Trophoblast cell (in vitro differentiated cells and primary cell): ENCODE measurements at regions not wholly inside any gene's neighbourhood (a gene's known extent, or its start where the extent isn't known, plus 50 kb on each side); places are given as distances from the start of the nearest gene placed in this dataset.
"Not testable (repeated sequence)": the region's sequence is repeated elsewhere in the genome, so short reads cannot be mapped to it uniquely, and the experiment has no call there.

Source experiments
- DNase-seq, 2 donors: peaks; one replicate each; pipeline ENCODE4 v3.0.0-alpha.2; 2016
- H2AFZ ChIP-seq: 2 replicates; pipeline ENCODE4 v1.6.1; 2013; ENCODE audit warnings: low read length, moderate library complexity, mild to moderate bottlenecking; ENCODE audit not compliant: insufficient read depth, poor library complexity
- H2AK5ac ChIP-seq: 2 replicates; pipeline ENCODE4 v1.6.1; 2013; ENCODE audit warnings: mild to moderate bottlenecking, low read length
- H2BK120ac ChIP-seq: 2 replicates; pipeline ENCODE4 v1.6.1; 2013; ENCODE audit warnings: low read length, mild to moderate bottlenecking, moderate library complexity; ENCODE audit not compliant: insufficient read depth, poor library complexity
- H2BK12ac ChIP-seq: 2 replicates; pipeline ENCODE4 v1.6.1; 2013; ENCODE audit warnings: mild to moderate bottlenecking, low read length, moderate library complexity
- H2BK5ac ChIP-seq: 2 replicates; pipeline ENCODE4 v1.6.1; 2013; ENCODE audit warnings: low read length, low read depth, moderate library complexity, mild to moderate bottlenecking; ENCODE audit not compliant: poor library complexity
- H3K14ac ChIP-seq: 2 replicates; pipeline ENCODE4 v1.6.1; 2013; ENCODE audit warnings: mild to moderate bottlenecking, low read length
- H3K18ac ChIP-seq: 2 replicates; pipeline ENCODE4 v1.6.1; 2013; ENCODE audit warnings: mild to moderate bottlenecking, low read length
- H3K23ac ChIP-seq: 2 replicates; pipeline ENCODE4 v1.6.1; 2013; ENCODE audit warnings: low read length
- H3K27ac ChIP-seq: 2 replicates; pipeline ENCODE4 v1.5.1; 2013; ENCODE audit warnings: low read depth, mild to moderate bottlenecking, inconsistent platforms, low read length, moderate library complexity
- H3K27me3 ChIP-seq: 2 replicates; pipeline ENCODE4 v1.6.1; 2013; ENCODE audit warnings: inconsistent platforms, mild to moderate bottlenecking, low read length, moderate library complexity; ENCODE audit not compliant: insufficient read depth
- H3K36me3 ChIP-seq, 2 experiments: 1 replicate in 1 of 2; 2 replicates in 1 of 2; pipeline ENCODE4 v1.6.1; 2013; ENCODE audit warnings: low read length in 2 of 2, mild to moderate bottlenecking in 2 of 2, moderate library complexity in 1 of 2; ENCODE audit not compliant: insufficient read depth in 2 of 2, control insufficient read depth in 1 of 2
- H3K4ac ChIP-seq: 2 replicates; pipeline ENCODE4 v1.6.1; 2013; ENCODE audit warnings: low read depth, mild to moderate bottlenecking, low read length, moderate library complexity
- H3K4me1 ChIP-seq, 2 experiments: 1 replicate in 1 of 2; 2 replicates in 1 of 2; pipeline ENCODE4 v1.6.1; 2013; ENCODE audit warnings: low read length in 2 of 2, mild to moderate bottlenecking in 2 of 2, moderate library complexity in 1 of 2; ENCODE audit not compliant: insufficient read depth in 2 of 2, control insufficient read depth in 1 of 2
- H3K4me2 ChIP-seq: 2 replicates; pipeline ENCODE4 v1.6.1; 2013; ENCODE audit warnings: inconsistent platforms, mild to moderate bottlenecking, low read length, moderate library complexity
- H3K4me3 ChIP-seq: 2 replicates; pipeline ENCODE4 v1.5.1; 2013; ENCODE audit warnings: mild to moderate bottlenecking, low read depth, low read length, inconsistent platforms
- H3K79me1 ChIP-seq: one replicate; pipeline ENCODE4 v1.6.1; 2013; ENCODE audit warnings: low read length
- H3K79me2 ChIP-seq: 2 replicates; pipeline ENCODE4 v1.6.1; 2013; ENCODE audit warnings: low read length, mild to moderate bottlenecking; ENCODE audit not compliant: control insufficient read depth, insufficient read depth, poor library complexity
- H3K9ac ChIP-seq: 2 replicates; pipeline ENCODE4 v1.6.1; 2013; ENCODE audit warnings: mild to moderate bottlenecking, low read length
- H3K9me3 ChIP-seq: 2 replicates; pipeline ENCODE4 v1.6.1; 2013; ENCODE audit warnings: low read depth, mild to moderate bottlenecking, control low read depth, inconsistent platforms, low read length; ENCODE audit not compliant: insufficient read depth
- H4K12ac ChIP-seq: 2 replicates; pipeline ENCODE4 v1.6.1; 2013; ENCODE audit warnings: low read depth, mild to moderate bottlenecking, low read length, moderate library complexity
- H4K8ac ChIP-seq: 2 replicates; pipeline ENCODE4 v1.6.1; 2013; ENCODE audit warnings: low read depth, mild to moderate bottlenecking, low read length, moderate library complexity
- H4K91ac ChIP-seq: one replicate; pipeline ENCODE4 v1.6.1; 2013; ENCODE audit warnings: low read depth, mild to moderate bottlenecking, low read length, moderate library complexity
- WGBS: extraction: QIAGEN DNeasy Blood & Tissue Kit; methylation state at CpG from one replicate; pipeline ENCODE4 v1.1.7; 2013; ENCODE audit warnings: missing lambda C conversion rate; ENCODE audit not compliant: insufficient read length, insufficient coverage; ENCODE audit errors: extremely low coverage; 5-methylcytosine and 5-hydroxymethylcytosine counted together

DNA sequence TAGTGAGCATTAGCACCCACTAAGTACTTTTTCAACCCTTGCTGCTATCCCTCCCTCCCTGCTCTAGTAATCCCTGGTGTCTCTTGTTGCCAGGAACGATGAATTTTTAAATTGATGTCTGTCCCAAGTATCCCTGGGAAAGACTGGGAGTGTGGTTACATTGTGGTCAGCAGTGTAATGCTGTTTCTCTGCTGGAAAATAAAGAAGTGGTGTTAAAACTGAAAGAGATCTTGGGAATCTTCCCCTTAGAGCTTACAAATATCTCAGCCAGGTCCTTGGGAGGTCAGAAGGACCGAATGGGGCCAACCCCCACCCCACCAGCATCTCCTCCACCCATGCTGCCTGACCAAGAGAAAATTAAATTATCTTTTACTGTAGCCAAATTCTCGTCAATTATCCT, 174.5 kb upstream of the MXRA5 start:
- Histone ChIP-seq H3K23ac (no peak overlapping the region), H3K79me2 (no peaks in the 10 kb centered on the region), H3K9ac (no peak overlapping the region), H3K14ac (no peak overlapping the region), H3K36me3 (no peaks in the 10 kb centered on the region), H3K4me1 (no peaks in the 10 kb centered on the region), H3K4me3 (no peak overlapping the region), H3K4me2 (no peak overlapping the region), H2BK120ac (no peak overlapping the region), H3K79me1 (no peaks in the 10 kb centered on the region), H3K9me3 (no peaks in the 10 kb centered on the region), H4K12ac (no peak overlapping the region), H2AFZ (no peak overlapping the region), H3K18ac (no peak overlapping the region), H4K8ac (no peak overlapping the region), H3K27ac (no peak overlapping the region), H2BK5ac (no peak overlapping the region), H3K27me3 (no peaks in the 10 kb centered on the region), H3K4ac (no peak overlapping the region), H4K91ac (no peak overlapping the region), H2AK5ac (no peak overlapping the region), H2BK12ac (no peak overlapping the region)
- no CpG with 5 or more reads among the region's 3 CpGs for WGBS
- DNase-seq, result no peak

DNA sequence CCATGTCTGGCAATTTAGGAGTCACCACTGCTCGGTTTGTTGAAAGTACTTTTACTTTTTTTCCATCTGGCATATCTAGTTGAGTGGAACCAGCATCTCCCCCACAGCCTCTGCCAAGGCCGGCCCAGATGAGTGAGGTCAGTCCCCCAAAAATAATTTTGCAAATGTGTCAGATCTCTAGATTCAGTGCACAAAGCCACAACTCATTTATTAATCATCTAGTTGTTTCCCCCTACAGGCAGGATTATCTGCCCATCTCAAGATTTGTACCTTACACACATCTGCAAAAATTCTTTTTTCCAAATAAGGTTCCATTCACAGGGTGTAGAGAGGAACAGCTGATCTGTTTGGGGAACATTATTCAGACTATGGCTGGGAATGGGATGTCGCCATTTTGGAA, 174.0 kb upstream of the MXRA5 start:
- Histone ChIP-seq H2BK5ac (no peak overlapping the region), H3K4ac (no peak overlapping the region), H3K14ac (no peak overlapping the region), H4K91ac (no peak overlapping the region), H3K79me1 (no peaks in the 10 kb centered on the region), H3K27me3 (no peaks in the 10 kb centered on the region), H2BK120ac (no peak overlapping the region), H3K36me3 (no peaks in the 10 kb centered on the region), H3K18ac (no peak overlapping the region), H3K27ac (no peak overlapping the region), H3K79me2 (no peaks in the 10 kb centered on the region), H2BK12ac (no peak overlapping the region), H4K8ac (no peak overlapping the region), H3K9ac (no peak overlapping the region), H4K12ac (no peak overlapping the region), H2AFZ (no peak overlapping the region), H3K4me3 (no peak overlapping the region), H2AK5ac (no peak overlapping the region), H3K4me2 (no peak overlapping the region), H3K4me1 (no peaks in the 10 kb centered on the region), H3K23ac (no peak overlapping the region), H3K9me3 (no peaks in the 10 kb centered on the region)
- WGBS, result no CpG with 5 or more reads among the region's 3 CpGs
- DNase-seq, result no peak

DNA sequence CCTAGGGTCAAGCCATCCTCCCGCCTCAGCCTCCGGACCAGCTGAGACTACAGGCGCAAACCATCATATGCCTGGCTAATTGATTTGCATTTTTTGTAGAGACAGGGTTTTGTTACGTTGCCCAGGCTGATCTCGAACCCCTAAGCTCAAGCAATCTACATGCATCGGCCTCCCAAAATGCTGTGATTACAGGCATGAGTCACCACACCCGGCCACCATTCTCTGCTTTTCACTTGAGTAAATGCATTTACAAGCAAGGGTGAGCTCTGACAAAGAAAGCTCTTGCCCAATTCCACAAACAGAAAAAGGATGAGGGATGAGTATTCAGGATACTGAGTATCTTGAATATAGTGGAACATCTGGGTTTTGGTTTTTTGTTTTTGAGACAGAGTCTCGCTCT, 172.9 kb upstream of the MXRA5 start:
- DNase-seq, H4K8ac ChIP-seq, H4K91ac ChIP-seq, H2BK12ac ChIP-seq, H3K27me3 ChIP-seq, H3K4me3 ChIP-seq, H3K18ac ChIP-seq, H3K36me3 ChIP-seq, H2BK120ac ChIP-seq, H2AFZ ChIP-seq, H3K79me2 ChIP-seq, H3K23ac ChIP-seq, H3K9me3 ChIP-seq, H3K9ac ChIP-seq, H3K79me1 ChIP-seq, H3K14ac ChIP-seq, H2BK5ac ChIP-seq, H4K12ac ChIP-seq, H3K4ac ChIP-seq, H3K4me2 ChIP-seq, H3K27ac ChIP-seq, H3K4me1 ChIP-seq, H2AK5ac ChIP-seq: not testable (repeated sequence)
- no CpG with 5 or more reads among the region's 8 CpGs for WGBS

DNA sequence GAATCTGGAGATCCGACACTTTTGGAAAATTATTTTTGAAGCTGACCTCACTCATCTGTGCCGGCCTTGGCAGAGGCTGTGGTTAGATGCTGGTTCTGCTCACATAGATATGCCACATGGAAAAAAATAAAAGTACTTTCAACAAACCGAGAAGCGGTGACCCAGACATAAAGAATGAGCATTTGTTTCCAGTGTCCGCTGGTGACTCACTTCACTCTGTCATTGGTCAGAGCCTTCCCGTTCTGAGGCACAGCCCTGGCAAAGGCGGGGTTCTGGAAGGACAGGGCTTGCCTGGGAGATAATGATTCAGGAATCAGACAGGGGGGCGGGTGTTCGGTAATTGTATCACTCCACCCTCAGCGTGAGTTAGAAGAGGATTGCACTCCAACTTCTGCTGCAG, 172.4 kb upstream of the MXRA5 start:
- Histone ChIP-seq H4K12ac (no peak overlapping the region), H2AFZ (no peak overlapping the region), H4K91ac (no peak overlapping the region), H3K27me3 (no peaks in the 10 kb centered on the region), H3K27ac (no peak overlapping the region), H3K9ac (no peak overlapping the region), H2AK5ac (no peak overlapping the region), H3K14ac (no peak overlapping the region), H3K4me2 (no peak overlapping the region), H3K79me1 (no peaks in the 10 kb centered on the region), H3K4me3 (no peak overlapping the region), H3K4ac (no peak overlapping the region), H2BK120ac (no peak overlapping the region), H3K79me2 (no peaks in the 10 kb centered on the region), H3K36me3 (no peaks in the 10 kb centered on the region), H2BK12ac (no peak overlapping the region), H2BK5ac (no peak overlapping the region), H4K8ac (no peak overlapping the region), H3K23ac (no peak overlapping the region), H3K18ac (no peak overlapping the region), H3K4me1 (no peaks in the 10 kb centered on the region), H3K9me3 (no peaks in the 10 kb centered on the region)
- DNase-seq, result peak in 1 of 2 donors; percentile 19
- WGBS, result no CpG with 5 or more reads among the region's 10 CpGs
